Tibial artery (tissue), 4 donors: ENCODE measurements at regions not wholly inside any gene's neighbourhood (a gene's known extent, or its start where the extent isn't known, plus 50 kb on each side); places are given as distances from the start of the nearest gene placed in this dataset.

Experiments used
- DNase-seq, 2 donors: peaks; one replicate each; pipeline ENCODE4 v3.0.0-alpha.2; 2019
- H3K27ac ChIP-seq, 2 donors: fragments of 200-600 bp; sonication (generic) in 1 of 2; 1 replicate in 1 of 2; 2 replicates in 1 of 2; pipeline ENCODE4 v1.5.1; 2018 to 2019; ENCODE audit warnings: mild to moderate bottlenecking in 1 of 2
- H3K27me3 ChIP-seq, 2 donors: fragments of 200-600 bp; sonication (generic) in 1 of 2; one replicate each; pipeline versions ENCODE4 v1.5.1 to v1.6.0; 2016 to 2019
- H3K36me3 ChIP-seq, 3 donors: fragments of 200-600 bp; sonication (generic) in 2 of 3; one replicate each; pipeline ENCODE4 v1.5.1; 2016 to 2019; ENCODE audit warnings: mild to moderate bottlenecking in 2 of 3
- H3K4me1 ChIP-seq, 4 donors: fragments of 200-600 bp; sonication (generic) in 2 of 4; 1 replicate in 3 of 4; 2 replicates in 1 of 4; pipeline ENCODE4 v1.5.1; 2016 to 2019
- H3K4me3 ChIP-seq, 2 donors: fragments of 200-600 bp; sonication (generic) in 1 of 2; 1 replicate in 1 of 2; 2 replicates in 1 of 2; pipeline ENCODE4 v1.5.1; 2018 to 2019; ENCODE audit warnings: mild to moderate bottlenecking in 2 of 2
- H3K9me3 ChIP-seq, 3 donors: fragments of 200-600 bp; sonication (generic) in 1 of 3; one replicate each; pipeline ENCODE4 v1.5.1; 2016 to 2019
- CTCF ChIP-seq, 2 experiments: fragments of 200-600 bp in 1 of 2; fragments of 450-650 bp in 1 of 2; IDR thresholded peaks; one replicate each; pipeline ENCODE4 v1.5.1; 2017 to 2019; ENCODE audit warnings: antibody characterized with exemption in 2 of 2, mild to moderate bottlenecking in 1 of 2, moderate library complexity in 1 of 2
- intact Hi-C: fragments of 100-400 bp; cut with DNase I; formaldehyde crosslinking; loops from one replicate; pipeline ENCODE4 v1.15.0; 2023; ENCODE audit warnings: low total_unique reads

- intact Hi-C loops: no loop called here
- DNase-seq: no peak
- H3K9me3 ChIP-seq: peaks cover 0 to 3% (median 0%) of the 10 kb centered on the region in 3 donors
- no peak overlapping the region for H3K4me3 ChIP-seq
- no peaks in the 10 kb centered on the region for H3K4me1 ChIP-seq
- H3K36me3 ChIP-seq: no peaks in the 10 kb centered on the region
- peaks cover 0 to 7% of the 10 kb centered on the region in 2 donors for H3K27me3 ChIP-seq
- no peak for TF ChIP-seq CTCF (IDR thresholded peaks at IDR 0.05)
- no peak overlapping the region for H3K27ac ChIP-seq
Observed at GRCh38 chr16:79402920-79403319, 197.6 kb downstream of the MAF start.

GRCh38 chr16:79402356-79402755, 198.2 kb downstream of the MAF start:
- no peaks in the 10 kb centered on the region for H3K36me3 ChIP-seq

GRCh38 chr16:79401782-79402181, 198.8 kb downstream of the MAF start:
- DNase-seq: no peak
- no peak for TF ChIP-seq CTCF (IDR thresholded peaks at IDR 0.05)
- no peak overlapping the region for H3K4me3 ChIP-seq
- intact Hi-C loops: no loop called here
- H3K4me1 ChIP-seq: no peaks in the 10 kb centered on the region
- peaks cover 0 to 3% (median 0%) of the 10 kb centered on the region in 3 donors for H3K9me3 ChIP-seq
- no peaks in the 10 kb centered on the region for H3K36me3 ChIP-seq
- H3K27me3 ChIP-seq: peaks cover 0 to 4% of the 10 kb centered on the region in 2 donors
- no peak overlapping the region for H3K27ac ChIP-seq

More at GRCh38 chr16:79402356-79402755, 198.2 kb downstream of the MAF start:
- H3K4me3 ChIP-seq: no peak overlapping the region
- no peak overlapping the region for H3K27ac ChIP-seq
- no peak for TF ChIP-seq CTCF (IDR thresholded peaks at IDR 0.05)
- peaks cover 0 to 3% (median 0%) of the 10 kb centered on the region in 3 donors for H3K9me3 ChIP-seq
- DNase-seq: no peak
- no peaks in the 10 kb centered on the region for H3K4me1 ChIP-seq
- intact Hi-C loops: no loop called here
- H3K27me3 ChIP-seq: peaks cover 0 to 7% of the 10 kb centered on the region in 2 donors

- H3K9me3 ChIP-seq: peaks cover 0 to 3% (median 0%) of the 10 kb centered on the region in 3 donors
- intact Hi-C loops: no loop called here
- no peaks in the 10 kb centered on the region for H3K27me3 ChIP-seq
- no peak for TF ChIP-seq CTCF (IDR thresholded peaks at IDR 0.05)
- H3K4me3 ChIP-seq: no peak overlapping the region
- no peaks in the 10 kb centered on the region for H3K36me3 ChIP-seq
- DNase-seq: no peak
- no peaks in the 10 kb centered on the region for H3K4me1 ChIP-seq
- no peak overlapping the region for H3K27ac ChIP-seq
Observed at GRCh38 chr16:79401157-79401556, 199.4 kb downstream of the MAF start.

GRCh38 chr16:79400462-79401149, 199.9 kb downstream of the MAF start:
- H3K27ac ChIP-seq: no peak overlapping the region
- H3K4me3 ChIP-seq: no peak overlapping the region
- H3K4me1 ChIP-seq: no peaks in the 10 kb centered on the region
- TF ChIP-seq CTCF (IDR thresholded peaks at IDR 0.05): no peak
- H3K9me3 ChIP-seq: peaks cover 0 to under 1% (median 0%) of the 10 kb centered on the region in 3 donors
- no peaks in the 10 kb centered on the region for H3K27me3 ChIP-seq
- intact Hi-C loops: no loop called here
- no peak for DNase-seq
- H3K36me3 ChIP-seq: no peaks in the 10 kb centered on the region
